ENCODE measurements at regions not wholly inside any gene's neighbourhood (a gene's known extent, or its start where the extent isn't known, plus 50 kb on each side); places are given as distances from the start of the nearest gene placed in this dataset.
"Not testable (repeated sequence)": the region's sequence is repeated elsewhere in the genome, so short reads cannot be mapped to it uniquely, and the experiment has no call there.

GRCh38 chr1:79138227-79138626 lies 131.7 kb upstream of the ADGRL4 start:
- not testable (repeated sequence) for TF ChIP-seq CTCF, POLR2A, POLR2AphosphoS5 (IDR thresholded peaks at IDR 0.05)

Measured in prostate gland (tissue), 2 donors.